Breast epithelium (tissue), 4 donors: ENCODE measurements at regions not wholly inside any gene's neighbourhood (a gene's known extent, or its start where the extent isn't known, plus 50 kb on each side); places are given as distances from the start of the nearest gene placed in this dataset.

ENCODE experiments used
- DNase-seq, 2 donors: peaks; one replicate each; pipeline ENCODE4 v3.0.0-alpha.2; 2019; ENCODE audit warnings: low spot score in 2 of 2
- H3K27ac ChIP-seq, 2 donors: fragments of 200-600 bp; sonication (generic) in 1 of 2; one replicate each; pipeline ENCODE4 v1.5.1; 2016 to 2019; ENCODE audit warnings: mild to moderate bottlenecking in 1 of 2
- H3K27me3 ChIP-seq, 2 donors: fragments of 200-600 bp; sonication (generic) in 1 of 2; one replicate each; pipeline versions ENCODE4 v1.5.1 to v1.6.0; 2017 to 2019; ENCODE audit warnings: control low read depth in 1 of 2, mild to moderate bottlenecking in 1 of 2
- H3K36me3 ChIP-seq: fragments of 200-600 bp; one replicate; pipeline ENCODE4 v1.5.1; 2019
- H3K4me1 ChIP-seq, 2 donors: fragments of 200-600 bp; sonication (generic); one replicate each; pipeline ENCODE4 v1.5.1; 2016 to 2019; ENCODE audit warnings: control low read depth in 1 of 2
- H3K4me3 ChIP-seq, 3 donors: fragments of 200-600 bp; sonication (generic); 1 replicate in 2 of 3; 2 replicates in 1 of 3; pipeline ENCODE4 v1.5.1; 2016 to 2019; ENCODE audit warnings: mild to moderate bottlenecking in 3 of 3, moderate library complexity in 2 of 3
- H3K9me3 ChIP-seq, 2 donors: fragments of 200-600 bp; sonication (generic) in 1 of 2; one replicate each; pipeline ENCODE4 v1.5.1; 2016 to 2019; ENCODE audit warnings: control low read depth in 1 of 2
- CTCF ChIP-seq, 3 donors: fragments of 450-650 bp; IDR thresholded peaks; one replicate each; pipeline ENCODE4 v1.5.1; 2016 to 2017; ENCODE audit warnings: antibody characterized with exemption in 3 of 3, mild to moderate bottlenecking in 3 of 3, moderate library complexity in 3 of 3
- POLR2A ChIP-seq: fragments of 450-650 bp; IDR thresholded peaks from one replicate; pipeline ENCODE4 v1.6.1; 2016; ENCODE audit warnings: antibody characterized with exemption, mild to moderate bottlenecking, moderate library complexity
- POLR2AphosphoS5 ChIP-seq, 3 donors: sonication (generic); formaldehyde crosslinking; IDR thresholded peaks; one replicate each; pipeline ENCODE4 v1.6.1; 2017; ENCODE audit warnings: antibody characterized with exemption in 3 of 3
- intact Hi-C: fragments of 100-400 bp; cut with DNase I; formaldehyde crosslinking; loops from one replicate; pipeline ENCODE4 v1.15.1; 2023; ENCODE audit warnings: low total_unique reads

- H3K9me3 ChIP-seq: peaks cover 2 to 9% of the 10 kb centered on the region in 2 donors
- no peaks in the 10 kb centered on the region for H3K36me3 ChIP-seq
- no peak overlapping the region for H3K27ac ChIP-seq
- no peak for DNase-seq
- H3K4me1 ChIP-seq: no peaks in the 10 kb centered on the region
- H3K27me3 ChIP-seq: no peaks in the 10 kb centered on the region
- no peak for TF ChIP-seq POLR2A
- TF ChIP-seq CTCF (IDR thresholded peaks at IDR 0.05): no peak
- TF ChIP-seq POLR2AphosphoS5 (IDR thresholded peaks at IDR 0.05): no peak
- intact Hi-C loops: no loop called here
- H3K4me3 ChIP-seq: no peak overlapping the region
Measured at GRCh38 chr14:53564870-53565269, 391.8 kb downstream of the BMP4 start.

DNA sequence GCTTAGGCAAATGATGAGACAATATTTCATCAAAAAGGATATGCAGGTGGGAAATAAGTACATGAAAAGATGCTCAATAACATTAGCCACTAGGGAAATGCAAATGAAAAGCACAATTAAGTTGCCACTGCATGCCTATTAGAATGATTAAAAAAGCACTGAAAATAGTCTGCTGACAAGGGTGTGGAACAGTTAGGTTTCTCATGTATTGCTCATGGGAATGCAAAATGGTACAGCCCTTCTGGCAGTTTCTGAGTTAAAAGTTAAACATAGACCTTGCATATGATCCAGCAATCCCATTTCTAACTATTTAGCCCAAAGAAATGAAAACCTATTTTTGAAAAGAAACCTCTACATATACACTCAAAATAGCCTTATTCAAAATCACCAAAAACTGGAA, 393.0 kb downstream of the BMP4 start:
- intact Hi-C loops: no loop called here
- H3K9me3 ChIP-seq: peaks cover 2 to 9% of the 10 kb centered on the region in 2 donors
- H3K4me3 ChIP-seq: no peak overlapping the region
- no peaks in the 10 kb centered on the region for H3K36me3 ChIP-seq
- DNase-seq: no peak
- H3K27ac ChIP-seq: no peak overlapping the region
- H3K4me1 ChIP-seq: no peaks in the 10 kb centered on the region
- TF ChIP-seq POLR2A (no peak), POLR2AphosphoS5 (IDR thresholded peaks at IDR 0.05) (no peak), CTCF (IDR thresholded peaks at IDR 0.05) (no peak)
- no peaks in the 10 kb centered on the region for H3K27me3 ChIP-seq

DNA sequence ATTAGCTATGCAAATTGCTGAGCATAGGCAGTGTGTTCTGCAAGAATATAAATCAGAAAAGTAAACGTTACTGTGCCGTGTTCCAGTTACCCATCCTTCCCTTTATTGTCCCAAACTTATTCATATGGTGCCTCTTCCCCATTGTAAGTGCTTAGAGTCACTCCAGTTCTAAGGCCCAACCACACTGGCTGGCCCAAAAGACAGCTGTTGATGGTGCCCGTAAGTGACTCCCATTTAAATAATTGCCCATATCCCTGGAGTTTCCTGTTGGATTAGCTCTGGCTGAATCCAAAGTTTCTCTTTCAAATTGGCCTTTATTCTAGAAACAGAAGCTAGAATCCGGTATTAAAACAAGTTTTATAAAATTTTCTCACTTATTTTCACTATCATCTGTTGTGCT, 400.1 kb upstream of the DDHD1 start:
- TF ChIP-seq POLR2A (no peak), POLR2AphosphoS5 (IDR thresholded peaks at IDR 0.05) (no peak), CTCF (IDR thresholded peaks at IDR 0.05) (no peak)
- DNase-seq: no peak
- Histone ChIP-seq H3K36me3 (no peaks in the 10 kb centered on the region), H3K27ac (no peak overlapping the region), H3K4me1 (no peaks in the 10 kb centered on the region), H3K9me3 (no peaks in the 10 kb centered on the region), H3K4me3 (no peak overlapping the region), H3K27me3 (no peaks in the 10 kb centered on the region)
- intact Hi-C loops: no loop called here

DNA sequence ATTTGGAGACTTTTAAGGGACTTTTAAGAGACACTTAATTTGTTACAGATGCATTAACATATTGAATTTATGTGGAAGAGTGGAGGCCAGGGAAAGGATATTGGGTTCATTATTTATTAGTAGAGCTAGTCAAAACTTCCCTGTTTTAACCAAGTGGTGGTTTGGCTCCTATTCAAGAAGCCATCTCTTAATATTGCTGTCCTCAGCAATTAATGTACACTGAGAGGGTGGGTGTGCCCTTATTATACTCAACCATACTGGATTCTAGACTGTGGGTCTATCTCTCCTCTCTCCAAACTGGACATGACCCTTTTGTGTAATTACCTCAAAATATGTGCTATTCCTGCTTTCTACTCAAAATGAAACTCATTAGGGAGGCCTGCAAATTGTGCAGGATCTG, 398.7 kb upstream of the DDHD1 start:
- Histone ChIP-seq H3K36me3 (no peaks in the 10 kb centered on the region), H3K27ac (no peak overlapping the region), H3K27me3 (no peaks in the 10 kb centered on the region), H3K4me1 (no peaks in the 10 kb centered on the region), H3K4me3 (no peak overlapping the region), H3K9me3 (no peaks in the 10 kb centered on the region)
- intact Hi-C loops: no loop called here
- TF ChIP-seq CTCF (IDR thresholded peaks at IDR 0.05) (no peak), POLR2A (no peak), POLR2AphosphoS5 (IDR thresholded peaks at IDR 0.05) (no peak)
- DNase-seq: no peak

GRCh38 chr14:53550776-53551175, 397.7 kb upstream of the DDHD1 start:
- H3K4me3 ChIP-seq: no peak overlapping the region
- H3K27ac ChIP-seq: no peak overlapping the region
- TF ChIP-seq CTCF (IDR thresholded peaks at IDR 0.05) (no peak), POLR2AphosphoS5 (IDR thresholded peaks at IDR 0.05) (no peak), POLR2A (no peak)
- intact Hi-C loops: no loop called here
- no peaks in the 10 kb centered on the region for H3K9me3 ChIP-seq
- H3K27me3 ChIP-seq: no peaks in the 10 kb centered on the region
- no peaks in the 10 kb centered on the region for H3K4me1 ChIP-seq
- no peak for DNase-seq
- no peaks in the 10 kb centered on the region for H3K36me3 ChIP-seq
